AG04450 (cell line): ENCODE measurements at regions not wholly inside any gene's neighbourhood (a gene's known extent, or its start where the extent isn't known, plus 50 kb on each side); places are given as distances from the start of the nearest gene placed in this dataset.
A peak's percentile ranks its signal among the peaks of the same experiment; 100 is the strongest.

ENCODE experiments used
- CTCF ChIA-PET: fragments of 300-600, 350-600 bp; formaldehyde crosslinking; extraction: SDS; loops from one replicate; lab custom pipeline; 2022; ENCODE audit warnings: antibody characterized with exemption, inconsistent platforms; lab: Charles Lee
- POLR2A ChIA-PET: fragments of 350-600 bp; formaldehyde crosslinking; extraction: SDS; loops from one replicate; lab custom pipeline; 2021; ENCODE audit warnings: antibody characterized with exemption, inconsistent platforms; lab: Yijun Ruan, JAX
- DNase-seq: peaks from one replicate; pipeline ENCODE4 v3.0.0-alpha.2; 2011; ENCODE audit warnings: low read depth, low spot score
- H3K27ac ChIP-seq: one replicate; pipeline ENCODE4 v1.5.1; 2012; ENCODE audit warnings: low read depth, low read length, control low read depth
- H3K27me3 ChIP-seq: one replicate; pipeline ENCODE4 v1.6.0; 2012; ENCODE audit warnings: low read length; ENCODE audit not compliant: control insufficient read depth, insufficient read depth
- H3K4me3 ChIP-seq: 2 replicates; pipeline ENCODE4 v1.5.1; 2011; ENCODE audit warnings: mild to moderate bottlenecking, low read depth, low read length, control low read depth
- H3K9me3 ChIP-seq: 2 replicates; pipeline ENCODE4 v1.5.1; 2012; ENCODE audit warnings: low read length; ENCODE audit not compliant: control insufficient read depth, insufficient read depth
- CTCF ChIP-seq: IDR thresholded peaks from 2 replicates; pipeline ENCODE4 v1.5.1; 2011; ENCODE audit warnings: low read depth, low read length, control low read depth, inconsistent platforms

DNA sequence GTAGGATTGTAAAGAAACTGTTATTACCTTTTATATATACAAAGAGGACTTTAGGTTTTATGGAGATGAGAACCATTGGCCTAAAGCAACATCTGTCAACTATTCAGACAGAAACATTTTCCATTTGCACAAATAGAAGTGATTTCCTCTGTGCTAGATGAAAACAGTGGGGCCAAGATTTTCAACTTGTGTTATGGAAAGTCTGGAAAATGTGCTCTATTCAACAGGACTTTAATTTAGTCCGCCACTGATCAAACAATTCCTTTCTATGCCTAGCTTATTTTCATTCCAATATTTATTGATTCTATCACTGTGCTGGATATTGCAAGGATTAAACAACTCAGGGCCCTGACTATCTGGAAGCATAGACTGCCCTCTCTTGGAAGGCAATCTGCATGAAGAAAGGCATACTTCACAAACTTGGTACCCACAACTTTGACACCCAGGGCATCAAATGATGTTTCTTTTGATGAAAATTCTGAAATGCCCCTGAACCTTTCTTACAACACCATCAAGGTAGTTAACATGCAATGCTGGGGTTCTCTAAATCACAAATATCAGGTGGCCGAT is 126.6 kb upstream of the HMHB1 start:
- no peaks in the 10 kb centered on the region for H3K9me3 ChIP-seq
- CTCF ChIA-PET = no interaction called here
- no peaks in the 10 kb centered on the region for H3K27me3 ChIP-seq
- H3K4me3 ChIP-seq = no peak overlapping the region
- POLR2A ChIA-PET = no interaction called here
- H3K27ac ChIP-seq = no peak overlapping the region
- TF ChIP-seq CTCF = peak; percentile 26; the same call in 1 of the 2 replicates
- no peak for DNase-seq

- H3K27ac ChIP-seq = no peak overlapping the region
- H3K4me3 ChIP-seq = no peak overlapping the region
- no peak for TF ChIP-seq CTCF
- no peaks in the 10 kb centered on the region for H3K27me3 ChIP-seq
- no peaks in the 10 kb centered on the region for H3K9me3 ChIP-seq
- no peak for DNase-seq
- ChIA-PET POLR2A (no interaction called here), CTCF (interaction anchor here (0.6 to 1.5 kb wide), 2 partner anchors 237 to 795 kb away, joined by 3 to 7 read pairs; no protein-coding TSS in a partner anchor)
These were observed 128.5 kb upstream of the HMHB1 start for GRCh38 chr5:143683459-143683858.

DNA sequence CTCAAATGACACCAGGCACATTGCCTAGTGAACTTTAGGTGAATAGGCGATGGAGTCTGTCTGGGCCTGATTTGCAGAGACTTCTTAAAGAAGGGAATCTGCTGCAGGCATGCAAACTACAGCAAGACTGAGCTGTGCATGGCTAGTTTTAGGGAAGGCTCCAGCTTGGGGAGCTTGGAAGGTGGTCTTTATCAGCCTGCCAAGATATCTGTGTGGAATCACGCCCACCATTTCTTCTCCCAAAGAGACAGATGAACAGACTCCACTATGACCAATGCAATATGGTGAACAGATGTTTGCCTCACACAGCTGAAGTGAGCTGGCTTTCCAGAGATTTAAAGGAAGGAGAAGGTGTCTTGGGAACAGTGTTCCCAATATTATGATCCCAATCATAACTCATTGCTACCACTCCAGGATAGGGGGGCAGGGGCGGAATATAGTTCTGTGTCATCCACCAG is 129.0 kb upstream of the HMHB1 start:
- H3K4me3 ChIP-seq = no peak overlapping the region
- no peak overlapping the region for H3K27ac ChIP-seq
- H3K27me3 ChIP-seq = no peaks in the 10 kb centered on the region
- ChIA-PET CTCF (interaction anchor here (0.6 to 1.5 kb wide), 3 partner anchors 141 to 794 kb away, joined by 3 to 7 read pairs (median 3); no protein-coding TSS in a partner anchor), POLR2A (interaction anchor here (0.6 kb wide), 1 partner anchor 23 kb away, joined by 3 read pairs; no protein-coding TSS in a partner anchor)
- no peak for DNase-seq
- no peak for TF ChIP-seq CTCF
- no peaks in the 10 kb centered on the region for H3K9me3 ChIP-seq

GRCh38 chr5:143682246-143682905 is 129.6 kb upstream of the HMHB1 start:
- no peak for TF ChIP-seq CTCF
- CTCF ChIA-PET = interaction anchor here (0.9 to 1.5 kb wide), 2 partner anchors 142 to 794 kb away, joined by 3 read pairs; no protein-coding TSS in a partner anchor

More at GRCh38 chr5:143682246-143682905, 129.6 kb upstream of the HMHB1 start:
- no peak overlapping the region for H3K4me3 ChIP-seq
- H3K27ac ChIP-seq = no peak overlapping the region
- no peak for DNase-seq
- H3K9me3 ChIP-seq = no peaks in the 10 kb centered on the region
- POLR2A ChIA-PET = interaction anchor here (0.6 kb wide), 1 partner anchor 24 kb away, joined by 3 read pairs; no protein-coding TSS in a partner anchor
- no peaks in the 10 kb centered on the region for H3K27me3 ChIP-seq
